NCI-H1436 treated with DMSO at 0.1 percent for 48 hours (cell line): ENCODE measurements at regions not wholly inside any gene's neighbourhood (a gene's known extent, or its start where the extent isn't known, plus 50 kb on each side); places are given as distances from the start of the nearest gene placed in this dataset.

ENCODE experiments used
- DNase-seq: peaks from one replicate; lab custom pipeline; 2025; lab: John Stamatoyannopoulos, UW

- DNase-seq, result no peak
Measured at GRCh38 chr7:25911738-25912607, 240.0 kb upstream of the NFE2L3 start.

- no peak for DNase-seq
Measured at GRCh38 chr7:25913598-25914224, 238.3 kb upstream of the NFE2L3 start.

- no peak for DNase-seq
Measured at GRCh38 chr7:25918731-25919130, 233.3 kb upstream of the NFE2L3 start.

GRCh38 chr7:25922296-25922695, 229.7 kb upstream of the NFE2L3 start:
- no peak for DNase-seq

- DNase-seq, result no peak
Measured at GRCh38 chr7:25923741-25924460, 228.1 kb upstream of the NFE2L3 start.

GRCh38 chr7:25926009-25926408, 226.0 kb upstream of the NFE2L3 start:
- DNase-seq, result no peak

GRCh38 chr7:25926451-25926850, 225.5 kb upstream of the NFE2L3 start:
- DNase-seq, result no peak

GRCh38 chr7:25926891-25927625, 224.9 kb upstream of the NFE2L3 start:
- DNase-seq, result no peak

- no peak for DNase-seq
Measured at GRCh38 chr7:25927626-25927978, 224.4 kb upstream of the NFE2L3 start.

GRCh38 chr7:25928549-25929330, 223.3 kb upstream of the NFE2L3 start:
- DNase-seq, result no peak

- DNase-seq, result no peak
Measured at GRCh38 chr7:25929448-25929847, 222.6 kb upstream of the NFE2L3 start.

- DNase-seq, result no peak
Measured at GRCh38 chr7:25930492-25931048, 221.4 kb upstream of the NFE2L3 start.

- no peak for DNase-seq
Measured at GRCh38 chr7:25931156-25931555, 220.8 kb upstream of the NFE2L3 start.

- DNase-seq, result no peak
Measured at GRCh38 chr7:25933921-25934320, 218.1 kb upstream of the NFE2L3 start.

GRCh38 chr7:25940086-25940906, 211.7 kb upstream of the NFE2L3 start:
- DNase-seq, result no peak

GRCh38 chr7:25944777-25945515, 207.1 kb upstream of the NFE2L3 start:
- DNase-seq, result no peak

GRCh38 chr7:25945608-25946007, 206.4 kb upstream of the NFE2L3 start:
- DNase-seq, result no peak

GRCh38 chr7:25946181-25946580, 205.8 kb upstream of the NFE2L3 start:
- DNase-seq, result no peak

GRCh38 chr7:25947669-25948516, 204.1 kb upstream of the NFE2L3 start:
- DNase-seq, result no peak
